ENCODE measurements at regions not wholly inside any gene's neighbourhood (a gene's known extent, or its start where the extent isn't known, plus 50 kb on each side); places are given as distances from the start of the nearest gene placed in this dataset.

DNA sequence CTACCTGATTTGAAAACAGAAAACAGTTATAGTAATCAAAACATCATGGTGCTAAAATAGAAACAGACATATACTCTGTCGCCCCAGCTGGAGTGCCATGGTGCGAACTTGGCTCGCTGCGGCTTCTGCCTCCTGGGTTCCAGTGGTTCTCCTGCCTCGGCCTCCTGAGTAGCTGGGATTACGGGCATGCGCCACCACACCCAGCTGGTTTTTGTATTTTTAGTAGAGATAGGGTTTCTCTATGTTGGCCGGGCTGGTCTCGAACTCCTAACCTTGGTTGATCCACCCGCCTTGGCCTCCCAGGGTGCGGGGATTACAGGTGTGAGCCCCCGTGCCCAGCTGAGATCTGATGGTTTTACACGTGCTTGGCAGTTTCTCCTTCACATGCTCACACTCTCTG is 495.9 kb downstream of the ANXA1 start:
- TF ChIP-seq, protein P1, sequence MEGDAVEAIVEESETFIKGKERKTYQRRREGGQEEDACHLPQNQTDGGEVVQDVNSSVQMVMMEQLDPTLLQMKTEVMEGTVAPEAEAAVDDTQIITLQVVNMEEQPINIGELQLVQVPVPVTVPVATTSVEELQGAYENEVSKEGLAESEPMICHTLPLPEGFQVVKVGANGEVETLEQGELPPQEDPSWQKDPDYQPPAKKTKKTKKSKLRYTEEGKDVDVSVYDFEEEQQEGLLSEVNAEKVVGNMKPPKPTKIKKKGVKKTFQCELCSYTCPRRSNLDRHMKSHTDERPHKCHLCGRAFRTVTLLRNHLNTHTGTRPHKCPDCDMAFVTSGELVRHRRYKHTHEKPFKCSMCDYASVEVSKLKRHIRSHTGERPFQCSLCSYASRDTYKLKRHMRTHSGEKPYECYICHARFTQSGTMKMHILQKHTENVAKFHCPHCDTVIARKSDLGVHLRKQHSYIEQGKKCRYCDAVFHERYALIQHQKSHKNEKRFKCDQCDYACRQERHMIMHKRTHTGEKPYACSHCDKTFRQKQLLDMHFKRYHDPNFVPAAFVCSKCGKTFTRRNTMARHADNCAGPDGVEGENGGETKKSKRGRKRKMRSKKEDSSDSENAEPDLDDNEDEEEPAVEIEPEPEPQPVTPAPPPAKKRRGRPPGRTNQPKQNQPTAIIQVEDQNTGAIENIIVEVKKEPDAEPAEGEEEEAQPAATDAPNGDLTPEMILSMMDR (conservative IDR thresholded peaks at IDR 0.05; ENCODE audit: low read depth, low read length), result no peak
- no peak for TF ChIP-seq MAFK (IDR thresholded peaks at IDR 0.05; ENCODE audit: low read depth, low read length)
- TF ChIP-seq POLR2A (IDR thresholded peaks at IDR 0.05; ENCODE audit: low read depth, low read length), result no peak
- TF ChIP-seq RAD21 (IDR thresholded peaks at IDR 0.05; ENCODE audit: low read length), result no peak

Data from IMR-90 (cell line).